ENCODE measurements at regions not wholly inside any gene's neighbourhood (a gene's known extent, or its start where the extent isn't known, plus 50 kb on each side); places are given as distances from the start of the nearest gene placed in this dataset.

DNA sequence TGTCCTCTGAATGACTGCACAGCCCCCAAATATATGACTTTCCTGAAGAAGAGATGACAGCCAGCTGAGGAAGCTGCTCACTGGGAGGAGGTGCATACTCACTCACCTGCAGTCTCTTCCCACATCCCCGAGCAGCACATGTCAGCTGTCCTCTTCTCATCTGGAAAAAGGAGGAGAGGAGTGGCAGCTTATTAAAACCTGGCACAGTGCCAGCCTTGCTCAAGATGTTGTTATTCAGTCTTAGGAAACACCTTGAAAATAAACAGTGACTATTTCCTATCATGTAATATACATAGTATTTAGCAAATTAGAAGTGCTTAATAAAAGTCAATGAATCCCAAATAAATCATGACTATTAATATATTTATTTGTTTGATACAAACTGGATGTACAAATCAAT is 232.9 kb downstream of the EPM2A start:
- no peak for TF ChIP-seq CTCF (IDR thresholded peaks at IDR 0.05)
- no peak for TF ChIP-seq POLR2AphosphoS5 (IDR thresholded peaks at IDR 0.05)
- no peak for TF ChIP-seq POLR2A (IDR thresholded peaks at IDR 0.05)
- TF ChIP-seq EP300 (IDR thresholded peaks at IDR 0.05), result no peak

Data from upper lobe of left lung (tissue), 4 donors.